Large intestine (tissue), 3 donors: ENCODE measurements at regions not wholly inside any gene's neighbourhood (a gene's known extent, or its start where the extent isn't known, plus 50 kb on each side); places are given as distances from the start of the nearest gene placed in this dataset.
"Not testable (repeated sequence)": the region's sequence is repeated elsewhere in the genome, so short reads cannot be mapped to it uniquely, and the experiment has no call there.

ENCODE experiments used
- DNase-seq, 2 donors: peaks; one replicate each; pipeline versions ENCODE4 v3.0.0 to v3.0.0-alpha.2; 2013
- H3K27ac ChIP-seq: one replicate; pipeline ENCODE4 v1.5.1; 2013; ENCODE audit warnings: low read length
- H3K27me3 ChIP-seq: 2 replicates; pipeline ENCODE4 v1.6.1; 2013; ENCODE audit warnings: low read length; ENCODE audit not compliant: control insufficient read depth, insufficient read depth
- H3K36me3 ChIP-seq: 2 replicates; pipeline ENCODE4 v1.6.1; 2013; ENCODE audit warnings: low read length; ENCODE audit not compliant: control insufficient read depth, insufficient read depth
- H3K4me1 ChIP-seq: one replicate; pipeline ENCODE4 v1.6.1; 2013; ENCODE audit warnings: low read length; ENCODE audit not compliant: control insufficient read depth, insufficient read depth
- H3K4me3 ChIP-seq: one replicate; pipeline ENCODE4 v1.5.1; 2013; ENCODE audit warnings: low read length
- H3K9me3 ChIP-seq: one replicate; pipeline ENCODE4 v1.6.1; 2013; ENCODE audit warnings: mild to moderate bottlenecking, low read depth, low read length, moderate library complexity; ENCODE audit not compliant: control insufficient read depth
- WGBS: methylation state at CpG from one replicate; pipeline ENCODE4 v1.1.5; 2013; ENCODE audit warnings: low lambda C conversion rate; ENCODE audit not compliant: insufficient coverage; 5-methylcytosine and 5-hydroxymethylcytosine counted together

DNA sequence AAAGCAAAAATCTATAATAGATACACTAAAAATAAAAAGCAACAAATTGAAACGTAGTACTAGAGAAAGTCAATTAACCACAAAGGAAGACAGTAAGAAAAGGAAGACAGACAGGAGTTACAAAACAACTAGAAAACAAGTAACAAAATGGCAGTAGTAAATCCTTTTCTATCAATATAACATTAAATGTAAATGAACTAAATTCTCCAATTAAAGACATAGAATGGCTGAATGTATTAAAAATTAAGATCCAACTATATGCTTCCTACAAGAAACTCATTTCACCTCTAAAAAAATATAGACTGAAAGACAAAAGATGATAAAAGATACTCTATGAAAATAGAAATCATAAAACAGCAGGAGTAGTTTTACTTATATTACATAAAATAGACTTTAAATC is 79.1 kb downstream of the CTH start:
- H3K4me3 ChIP-seq, result no peak overlapping the region
- H3K27me3 ChIP-seq, result no peaks in the 10 kb centered on the region
- DNase-seq, result no peak
- no peaks in the 10 kb centered on the region for H3K36me3 ChIP-seq
- no peaks in the 10 kb centered on the region for H3K4me1 ChIP-seq
- 100% methylated on average over 1 of the region's 1 CpG for WGBS
- H3K27ac ChIP-seq, result no peak overlapping the region
- no peaks in the 10 kb centered on the region for H3K9me3 ChIP-seq

DNA sequence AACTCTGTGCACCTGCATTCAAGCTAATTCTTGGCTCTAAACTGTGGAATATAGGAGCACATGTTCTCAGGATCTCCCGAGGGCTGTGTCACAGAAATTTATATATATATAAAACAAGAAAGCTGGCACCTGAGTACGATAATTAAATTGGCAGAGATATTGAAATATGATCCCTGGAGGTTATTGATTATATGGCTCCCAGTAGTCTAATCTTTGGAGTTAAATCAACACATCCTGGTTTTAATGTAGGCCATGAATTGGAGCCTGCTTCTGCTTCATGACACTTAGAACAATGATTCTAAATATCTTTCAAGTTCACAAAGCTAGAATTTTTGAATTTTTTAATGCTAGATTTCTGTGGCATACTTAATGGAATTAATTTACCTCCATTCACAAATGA is 84.3 kb downstream of the CTH start:
- Histone ChIP-seq H3K27ac (no peak overlapping the region), H3K4me3 (no peak overlapping the region), H3K9me3 (no peaks in the 10 kb centered on the region), H3K27me3 (no peaks in the 10 kb centered on the region), H3K4me1 (no peaks in the 10 kb centered on the region), H3K36me3 (no peaks in the 10 kb centered on the region)
- WGBS, result 100% methylated on average over 1 of the region's 2 CpGs
- DNase-seq, result no peak

- no peaks in the 10 kb centered on the region for H3K9me3 ChIP-seq
- DNase-seq, result no peak
- no peak overlapping the region for H3K4me3 ChIP-seq
These were observed 85.1 kb downstream of the CTH start for GRCh38 chr1:70496181-70496580.

DNA sequence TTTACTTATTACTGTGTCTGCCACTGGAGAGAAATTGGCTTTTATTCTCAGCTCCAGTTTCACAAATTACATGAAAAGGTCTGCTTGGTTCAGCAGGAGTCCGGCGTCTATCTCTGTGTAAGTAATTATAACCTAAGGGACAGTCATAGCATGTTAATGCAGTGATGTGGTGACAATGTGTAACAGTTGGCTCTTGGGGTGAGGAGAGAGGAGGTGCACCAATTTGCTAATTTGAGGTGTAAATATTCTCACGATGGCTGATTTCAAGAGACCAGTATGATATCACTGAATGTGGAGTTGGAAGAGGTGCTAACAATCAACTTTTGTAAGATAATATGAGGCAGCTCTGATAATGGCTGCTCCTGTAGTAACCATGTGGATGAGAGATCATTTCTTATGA is 86.1 kb downstream of the CTH start:
- peaks cover 3% of the 10 kb centered on the region for H3K27me3 ChIP-seq
- H3K9me3 ChIP-seq, result no peaks in the 10 kb centered on the region
- H3K4me1 ChIP-seq, result no peaks in the 10 kb centered on the region
- DNase-seq, result no peak
- 60% methylated on average over 1 of the region's 3 CpGs for WGBS
- H3K36me3 ChIP-seq, result no peaks in the 10 kb centered on the region
- H3K4me3 ChIP-seq, result no peak overlapping the region
- no peak overlapping the region for H3K27ac ChIP-seq

More at GRCh38 chr1:70496181-70496580, 85.1 kb downstream of the CTH start:
- H3K36me3 ChIP-seq, result no peaks in the 10 kb centered on the region
- H3K27ac ChIP-seq, result no peak overlapping the region
- WGBS, result 51% methylated on average over 2 of the region's 2 CpGs
- no peaks in the 10 kb centered on the region for H3K4me1 ChIP-seq
- H3K27me3 ChIP-seq, result peaks cover 3% of the 10 kb centered on the region

DNA sequence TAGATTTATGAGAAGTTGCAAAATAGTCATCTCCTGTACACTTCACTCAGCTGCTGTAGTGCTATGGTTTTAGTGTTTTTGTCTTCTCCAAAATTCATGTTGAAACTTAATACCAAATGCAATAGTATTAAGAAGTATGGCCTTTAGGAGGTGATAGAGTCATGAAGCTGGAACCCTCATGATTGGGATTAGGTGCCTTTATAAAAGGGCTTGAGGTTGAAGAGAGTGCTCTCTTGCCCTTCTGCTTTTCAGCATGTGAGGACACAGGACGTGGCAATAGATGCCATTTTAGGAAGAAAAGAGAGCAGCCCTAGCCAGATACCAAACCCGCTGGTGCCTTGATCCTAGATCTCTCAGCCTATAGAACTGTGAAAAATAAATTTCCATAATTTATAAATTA is 87.6 kb downstream of the CTH start:
- no peak overlapping the region for H3K27ac ChIP-seq
- no peaks in the 10 kb centered on the region for H3K4me1 ChIP-seq
- no peaks in the 10 kb centered on the region for H3K36me3 ChIP-seq
- H3K9me3 ChIP-seq, result no peaks in the 10 kb centered on the region
- DNase-seq, result no peak
- H3K27me3 ChIP-seq, result peaks cover 3% of the 10 kb centered on the region
- no CpG with 5 or more reads among the region's 2 CpGs for WGBS
- H3K4me3 ChIP-seq, result no peak overlapping the region

- no peaks in the 10 kb centered on the region for H3K4me1 ChIP-seq
- no peaks in the 10 kb centered on the region for H3K9me3 ChIP-seq
- H3K27ac ChIP-seq, result no peak overlapping the region
- H3K27me3 ChIP-seq, result peaks cover 3% of the 10 kb centered on the region
- H3K4me3 ChIP-seq, result no peak overlapping the region
- H3K36me3 ChIP-seq, result no peaks in the 10 kb centered on the region
- no peak for DNase-seq
- 100% methylated on average over 1 of the region's 1 CpG for WGBS
These were observed 88.6 kb downstream of the CTH start for GRCh38 chr1:70499695-70500094.

DNA sequence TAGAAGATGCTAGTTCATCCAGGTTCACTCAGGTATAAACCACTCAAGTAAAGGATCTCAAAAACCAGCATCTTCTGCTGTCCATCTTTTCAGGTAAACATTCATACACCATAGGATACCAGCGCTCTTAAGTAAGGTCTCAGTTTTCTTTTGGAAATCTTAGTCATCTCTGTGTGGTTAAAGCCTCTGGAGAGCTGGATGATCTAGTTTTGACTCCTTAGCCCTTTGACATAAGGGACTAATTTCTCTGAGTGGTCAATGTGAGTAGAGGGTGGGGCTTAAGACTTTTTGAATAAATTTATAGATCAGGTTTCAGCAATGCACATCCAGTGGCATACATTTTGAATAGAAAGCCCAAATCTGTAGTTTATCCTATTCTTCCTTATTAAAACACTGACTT is 92.3 kb downstream of the CTH start:
- Histone ChIP-seq H3K27me3 (peaks cover 3% of the 10 kb centered on the region), H3K27ac (no peak overlapping the region), H3K36me3 (no peaks in the 10 kb centered on the region), H3K9me3 (no peaks in the 10 kb centered on the region), H3K4me1 (no peaks in the 10 kb centered on the region), H3K4me3 (no peak overlapping the region)
- WGBS, result no CpG with 5 or more reads among the region's 1 CpG
- no peak for DNase-seq

DNA sequence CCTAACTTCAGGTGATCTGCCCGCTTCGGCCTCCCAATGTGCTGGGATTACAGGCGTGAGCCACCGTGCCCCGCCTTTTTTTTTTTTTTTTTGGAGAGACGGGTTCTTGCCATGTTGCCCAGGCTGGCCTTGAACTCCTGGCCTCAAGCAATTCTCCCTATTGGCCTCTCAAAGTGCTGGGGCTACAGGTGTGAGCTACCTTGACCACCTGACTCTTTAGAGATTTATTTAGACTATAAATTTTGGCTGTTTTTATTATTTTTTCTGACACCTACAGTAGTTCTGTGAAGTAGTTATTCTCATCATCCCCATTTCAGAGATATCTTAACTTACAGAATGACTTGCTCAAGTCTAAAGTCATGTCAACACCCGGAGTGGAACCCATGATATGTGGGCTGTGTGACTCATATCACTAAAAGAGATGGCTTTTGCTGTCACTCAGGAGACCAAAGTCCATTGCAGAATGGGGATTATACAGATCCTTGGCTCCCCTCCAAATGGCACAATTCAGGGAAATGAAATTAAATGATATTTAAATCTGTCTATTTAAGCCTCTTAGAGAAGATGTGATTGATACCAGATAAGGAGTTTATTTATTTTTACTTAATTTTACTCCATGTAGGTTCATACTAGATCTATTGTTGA is 93.2 kb downstream of the CTH start:
- H3K27me3 ChIP-seq, result peaks cover 3% of the 10 kb centered on the region
- H3K4me1 ChIP-seq, result no peaks in the 10 kb centered on the region
- peak; percentile 35 to 64 for DNase-seq
- no peaks in the 10 kb centered on the region for H3K36me3 ChIP-seq
- no peak overlapping the region for H3K4me3 ChIP-seq
- no peak overlapping the region for H3K27ac ChIP-seq
- H3K9me3 ChIP-seq, result no peaks in the 10 kb centered on the region
- WGBS, result no CpG with 5 or more reads among the region's 7 CpGs

- no peaks in the 10 kb centered on the region for H3K9me3 ChIP-seq
- no peaks in the 10 kb centered on the region for H3K4me1 ChIP-seq
- WGBS, result no CpG with 5 or more reads among the region's 2 CpGs
- H3K27me3 ChIP-seq, result peaks cover 3% of the 10 kb centered on the region
- no peak overlapping the region for H3K4me3 ChIP-seq
- H3K36me3 ChIP-seq, result no peaks in the 10 kb centered on the region
- no peak overlapping the region for H3K27ac ChIP-seq
- peak; percentile 18 to 22 for DNase-seq
These were observed 93.7 kb downstream of the CTH start for GRCh38 chr1:70504821-70505193.

DNA sequence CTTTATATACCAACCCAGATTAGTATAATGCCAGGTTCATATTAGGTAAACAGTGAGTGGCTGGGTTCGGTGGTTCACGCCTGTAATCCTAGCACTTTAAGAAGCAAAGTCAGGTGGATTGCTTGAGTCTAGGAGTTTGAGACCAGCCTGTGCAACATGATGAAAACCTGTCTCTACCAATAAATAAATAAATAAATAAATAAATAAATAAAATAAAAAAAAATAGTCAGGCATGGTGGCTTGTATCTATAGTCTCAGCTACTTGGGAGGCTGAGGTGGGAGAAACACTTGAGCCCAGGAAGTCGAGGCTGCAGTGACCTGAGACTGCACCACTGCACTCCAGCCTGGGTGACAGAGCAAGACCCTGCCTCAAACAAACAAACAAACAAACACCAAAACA is 96.9 kb downstream of the CTH start:
- not testable (repeated sequence) for H3K36me3 ChIP-seq, H3K27me3 ChIP-seq, H3K4me1 ChIP-seq, H3K9me3 ChIP-seq, H3K27ac ChIP-seq, DNase-seq, H3K4me3 ChIP-seq
- WGBS, result no CpG with 5 or more reads among the region's 3 CpGs
